GM12878 (cell line): ENCODE measurements at regions not wholly inside any gene's neighbourhood (a gene's known extent, or its start where the extent isn't known, plus 50 kb on each side); places are given as distances from the start of the nearest gene placed in this dataset.

Source experiments
- ATAC-seq: fragments of 200-7000 bp; cut with Tn5 transposase; 3 replicates; pipeline ENCODE4 v1.9.1; 2020; ENCODE audit warnings: mild to moderate bottlenecking, moderate library complexity
- BruUV-seq: library from RNA; stranded (reverse); fragments of 400-500 nt; replicated peaks from 2 replicates; lab custom pipeline; 2021; lab: Mats Ljungman, UMichigan
- CTCF ChIA-PET: fragments of 300-600 bp; sonication (Branson Sonifier 250); formaldehyde crosslinking; extraction: SDS; loops from one replicate; lab custom pipeline; 2021; ENCODE audit warnings: inconsistent platforms; lab: Yijun Ruan, JAX
- POLR2A ChIA-PET: fragments of 350-600 bp; formaldehyde crosslinking; extraction: SDS; loops from one replicate; lab custom pipeline; 2021; ENCODE audit warnings: inconsistent platforms; lab: Charles Lee
- RAD21 ChIA-PET: fragments of 300-600 bp; sonication (Branson Sonifier 250); formaldehyde crosslinking; loops from one replicate; lab custom pipeline; 2023; ENCODE audit warnings: antibody characterized with exemption; ENCODE audit not compliant: unreplicated experiment; lab: Charles Lee
- SMC1A ChIA-PET: fragments of 300-600 bp; sonication (Branson Sonifier 250); formaldehyde crosslinking; loops from one replicate; lab custom pipeline; 2023; ENCODE audit not compliant: unreplicated experiment, uncharacterized antibody; lab: Charles Lee
- DNase-seq: peaks from one replicate; pipeline ENCODE4 v3.0.0-alpha.2; 2011; ENCODE audit warnings: low read depth, low spot score
- FAIRE-seq: peaks from 3 replicates; lab custom pipeline; 2011; peaks lifted over from hg19 to GRCh38; lab: Jason Lieb, UNC
- H2AFZ ChIP-seq: 2 replicates; pipeline ENCODE4 v1.6.0; 2011; ENCODE audit warnings: low read depth, low read length, control low read depth; ENCODE audit not compliant: control insufficient read depth
- H3K27ac ChIP-seq: 2 replicates; pipeline ENCODE4 v1.5.1; 2011; ENCODE audit warnings: control low read depth; ENCODE audit not compliant: control insufficient read depth, insufficient read depth
- H3K27me3 ChIP-seq, 2 experiments: replicated peaks in 1 of 2; 2 replicates each; pipeline versions ENCODE4 v1.6.0 to v1.6.1; 2011; ENCODE audit warnings: low read length in 1 of 2; ENCODE audit not compliant: control insufficient read depth in 2 of 2, insufficient read depth in 2 of 2
- H3K36me3 ChIP-seq, 2 experiments: 2 replicates each; pipeline ENCODE4 v1.5.1; 2011; ENCODE audit warnings: low read length in 1 of 2; ENCODE audit not compliant: control insufficient read depth in 2 of 2, insufficient read depth in 2 of 2
- H3K4me1 ChIP-seq: 2 replicates; pipeline ENCODE4 v1.6.1; 2011; ENCODE audit warnings: mild to moderate bottlenecking, low read length, moderate library complexity, mixed read lengths; ENCODE audit not compliant: control insufficient read depth, insufficient read depth
- H3K4me2 ChIP-seq: 2 replicates; pipeline ENCODE4 v1.6.0; 2011; ENCODE audit warnings: control low read depth; ENCODE audit not compliant: control insufficient read depth, insufficient read depth
- H3K4me3 ChIP-seq: fragments of 200-600 bp; sonication (generic); 2 replicates; pipeline ENCODE4 v1.5.1; 2016
- H3K79me2 ChIP-seq: 2 replicates; pipeline ENCODE4 v1.6.0; 2011; ENCODE audit warnings: low read length; ENCODE audit not compliant: control insufficient read depth, insufficient read depth
- H3K9ac ChIP-seq: 2 replicates; pipeline ENCODE4 v1.8.0; 2011; ENCODE audit warnings: low read length, control low read depth, mixed read lengths; ENCODE audit not compliant: control insufficient read depth, insufficient read depth
- H3K9me3 ChIP-seq: replicated peaks from 3 replicates; pipeline ENCODE4 v1.5.1; 2011; ENCODE audit warnings: mild to moderate bottlenecking, low read length; ENCODE audit not compliant: control insufficient read depth, insufficient read depth
- H4K20me1 ChIP-seq: 2 replicates; pipeline ENCODE4 v1.6.0; 2011; ENCODE audit not compliant: control insufficient read depth, insufficient read depth
- BRCA1 ChIP-seq: IDR thresholded peaks from 2 replicates; pipeline ENCODE4 v1.6.1; 2011; ENCODE audit warnings: low read depth, low read length, improper control_type of control experiment
- ETV6 ChIP-seq, 2 experiments: fragments of 450-650 bp in 1 of 2; IDR thresholded peaks in 1 of 2; conservative IDR thresholded peaks in 1 of 2; 2 replicates each; pipeline ENCODE4 v1.6.1; 2014; ENCODE audit warnings: antibody characterized with exemption in 1 of 2, borderline replicate concordance in 1 of 2, low read depth in 1 of 2, mild to moderate bottlenecking in 1 of 2, moderate library complexity in 1 of 2
- EZH2 ChIP-seq: IDR thresholded peaks from 2 replicates; pipeline ENCODE4 v1.6.1; 2012; ENCODE audit warnings: low read depth, mild to moderate bottlenecking, control low read depth, inconsistent platforms, low read length, borderline replicate concordance; ENCODE audit not compliant: control insufficient read depth
- FOXM1 ChIP-seq: IDR thresholded peaks from 2 replicates; pipeline ENCODE4 v1.6.1; 2012; ENCODE audit warnings: low read depth, mild to moderate bottlenecking, inconsistent platforms, low read length, moderate library complexity
- LARP7 ChIP-seq: fragments of 450-650 bp; IDR thresholded peaks from 2 replicates; pipeline ENCODE4 v1.6.1; 2017; ENCODE audit warnings: mild to moderate bottlenecking
- MEF2A ChIP-seq: IDR thresholded peaks from 2 replicates; pipeline ENCODE4 v1.6.1; 2011; ENCODE audit warnings: low read depth, mild to moderate bottlenecking, low read length, moderate library complexity; ENCODE audit not compliant: insufficient read depth
- MTA3 ChIP-seq: IDR thresholded peaks from 2 replicates; pipeline ENCODE4 v1.6.1; 2012; ENCODE audit warnings: low read length, inconsistent platforms, borderline replicate concordance
- NR2C2 ChIP-seq: IDR thresholded peaks from 2 replicates; pipeline ENCODE4 v1.6.1; 2011; ENCODE audit warnings: borderline replicate concordance, low read depth; ENCODE audit not compliant: control insufficient read depth, insufficient read length
- NR2F1 ChIP-seq: fragments of 450-650 bp; conservative IDR thresholded peaks from 2 replicates; pipeline ENCODE4 v1.6.1; 2017; ENCODE audit warnings: mild to moderate bottlenecking
- RFX5 ChIP-seq: IDR thresholded peaks from 2 replicates; pipeline ENCODE4 v1.6.1; 2011; ENCODE audit warnings: low read depth, low read length, improper control_type of control experiment
- TAF1 ChIP-seq: IDR thresholded peaks from 2 replicates; pipeline ENCODE4 v1.6.1; 2011; ENCODE audit warnings: mild to moderate bottlenecking, low read depth, low read length, borderline replicate concordance
- TCF3 ChIP-seq: IDR thresholded peaks from 2 replicates; pipeline ENCODE4 v1.6.1; 2012; ENCODE audit warnings: low read depth, mild to moderate bottlenecking, low read length, borderline replicate concordance; ENCODE audit not compliant: insufficient read depth
- WRNIP1 ChIP-seq: IDR thresholded peaks from 2 replicates; pipeline ENCODE4 v1.6.1; 2011; ENCODE audit warnings: low read depth, low read length, improper control_type of control experiment, borderline replicate concordance
- YBX1 ChIP-seq: fragments of 450-650 bp; IDR thresholded peaks from 2 replicates; pipeline ENCODE4 v1.6.1; 2016; ENCODE audit warnings: antibody characterized with exemption
- WGBS: methylation state at CpG from one replicate; pipeline ENCODE4 v1.1.6; 2016; ENCODE audit warnings: low lambda C conversion rate; ENCODE audit not compliant: insufficient replicate concordance, insufficient coverage; ENCODE audit errors: missing lambda C conversion rate; 5-methylcytosine and 5-hydroxymethylcytosine counted together
- in situ Hi-C: fragments of 300-500 bp; cut with MboI; formaldehyde crosslinking; loops from 9 replicates; pipeline ENCODE4 v1.14.3; 2018; ENCODE audit warnings: mixed read lengths
- intact Hi-C: fragments of 100-400 bp; cut with micrococcal nuclease; formaldehyde crosslinking; loops from one replicate; pipeline ENCODE4 v1.14.2; 2022; ENCODE audit not compliant: unreplicated experiment
- TF ChIP-seq, protein P1 (sequence below): fragments of 450-650 bp; IDR thresholded peaks from 2 replicates; pipeline ENCODE4 v1.6.1; 2016; ENCODE audit warnings: mild to moderate bottlenecking, moderate library complexity, borderline replicate concordance
- TF ChIP-seq, protein P2 (sequence below): IDR thresholded peaks from 2 replicates; pipeline ENCODE4 v1.6.1; 2011; ENCODE audit warnings: borderline replicate concordance, low read depth, mild to moderate bottlenecking, moderate library complexity, low read length; ENCODE audit not compliant: insufficient read depth, poor library complexity, severe bottlenecking
- TF ChIP-seq, protein P3 (sequence below): fragments of 450-650 bp; conservative IDR thresholded peaks from 2 replicates; pipeline ENCODE4 v1.6.1; 2017; ENCODE audit warnings: mild to moderate bottlenecking, moderate library complexity

DNA sequence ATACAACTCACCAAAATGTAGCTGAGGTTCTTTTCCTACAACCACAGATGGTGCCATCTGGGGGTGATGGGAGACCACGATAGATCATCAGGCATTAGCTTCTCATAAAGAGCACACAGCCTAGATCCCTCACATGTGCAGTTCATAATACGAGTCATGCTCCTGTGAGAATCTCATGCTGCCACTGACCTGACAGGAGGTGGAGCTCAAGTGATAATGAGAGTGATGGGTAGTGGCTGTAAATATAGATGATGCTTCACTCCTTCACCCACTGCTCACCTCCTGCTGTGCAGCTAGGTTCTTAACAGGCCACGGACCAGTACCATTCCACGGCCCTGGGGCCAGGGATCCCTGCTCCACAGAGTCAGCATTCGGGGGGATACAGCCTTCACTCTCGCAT is 943.8 kb downstream of the NLGN4Y start (continued):
- no peak for TF ChIP-seq NR2C2
- TF ChIP-seq, protein P1, sequence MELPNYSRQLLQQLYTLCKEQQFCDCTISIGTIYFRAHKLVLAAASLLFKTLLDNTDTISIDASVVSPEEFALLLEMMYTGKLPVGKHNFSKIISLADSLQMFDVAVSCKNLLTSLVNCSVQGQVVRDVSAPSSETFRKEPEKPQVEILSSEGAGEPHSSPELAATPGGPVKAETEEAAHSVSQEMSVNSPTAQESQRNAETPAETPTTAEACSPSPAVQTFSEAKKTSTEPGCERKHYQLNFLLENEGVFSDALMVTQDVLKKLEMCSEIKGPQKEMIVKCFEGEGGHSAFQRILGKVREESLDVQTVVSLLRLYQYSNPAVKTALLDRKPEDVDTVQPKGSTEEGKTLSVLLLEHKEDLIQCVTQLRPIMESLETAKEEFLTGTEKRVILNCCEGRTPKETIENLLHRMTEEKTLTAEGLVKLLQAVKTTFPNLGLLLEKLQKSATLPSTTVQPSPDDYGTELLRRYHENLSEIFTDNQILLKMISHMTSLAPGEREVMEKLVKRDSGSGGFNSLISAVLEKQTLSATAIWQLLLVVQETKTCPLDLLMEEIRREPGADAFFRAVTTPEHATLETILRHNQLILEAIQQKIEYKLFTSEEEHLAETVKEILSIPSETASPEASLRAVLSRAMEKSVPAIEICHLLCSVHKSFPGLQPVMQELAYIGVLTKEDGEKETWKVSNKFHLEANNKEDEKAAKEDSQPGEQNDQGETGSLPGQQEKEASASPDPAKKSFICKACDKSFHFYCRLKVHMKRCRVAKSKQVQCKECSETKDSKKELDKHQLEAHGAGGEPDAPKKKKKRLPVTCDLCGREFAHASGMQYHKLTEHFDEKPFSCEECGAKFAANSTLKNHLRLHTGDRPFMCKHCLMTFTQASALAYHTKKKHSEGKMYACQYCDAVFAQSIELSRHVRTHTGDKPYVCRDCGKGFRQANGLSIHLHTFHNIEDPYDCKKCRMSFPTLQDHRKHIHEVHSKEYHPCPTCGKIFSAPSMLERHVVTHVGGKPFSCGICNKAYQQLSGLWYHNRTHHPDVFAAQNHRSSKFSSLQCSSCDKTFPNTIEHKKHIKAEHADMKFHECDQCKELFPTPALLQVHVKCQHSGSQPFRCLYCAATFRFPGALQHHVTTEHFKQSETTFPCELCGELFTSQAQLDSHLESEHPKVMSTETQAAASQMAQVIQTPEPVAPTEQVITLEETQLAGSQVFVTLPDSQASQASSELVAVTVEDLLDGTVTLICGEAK, result no peak
- TF ChIP-seq TCF3, result no peak
- TF ChIP-seq, protein P2, sequence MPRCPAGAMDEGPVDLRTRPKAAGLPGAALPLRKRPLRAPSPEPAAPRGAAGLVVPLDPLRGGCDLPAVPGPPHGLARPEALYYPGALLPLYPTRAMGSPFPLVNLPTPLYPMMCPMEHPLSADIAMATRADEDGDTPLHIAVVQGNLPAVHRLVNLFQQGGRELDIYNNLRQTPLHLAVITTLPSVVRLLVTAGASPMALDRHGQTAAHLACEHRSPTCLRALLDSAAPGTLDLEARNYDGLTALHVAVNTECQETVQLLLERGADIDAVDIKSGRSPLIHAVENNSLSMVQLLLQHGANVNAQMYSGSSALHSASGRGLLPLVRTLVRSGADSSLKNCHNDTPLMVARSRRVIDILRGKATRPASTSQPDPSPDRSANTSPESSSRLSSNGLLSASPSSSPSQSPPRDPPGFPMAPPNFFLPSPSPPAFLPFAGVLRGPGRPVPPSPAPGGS, result no peak

DNA sequence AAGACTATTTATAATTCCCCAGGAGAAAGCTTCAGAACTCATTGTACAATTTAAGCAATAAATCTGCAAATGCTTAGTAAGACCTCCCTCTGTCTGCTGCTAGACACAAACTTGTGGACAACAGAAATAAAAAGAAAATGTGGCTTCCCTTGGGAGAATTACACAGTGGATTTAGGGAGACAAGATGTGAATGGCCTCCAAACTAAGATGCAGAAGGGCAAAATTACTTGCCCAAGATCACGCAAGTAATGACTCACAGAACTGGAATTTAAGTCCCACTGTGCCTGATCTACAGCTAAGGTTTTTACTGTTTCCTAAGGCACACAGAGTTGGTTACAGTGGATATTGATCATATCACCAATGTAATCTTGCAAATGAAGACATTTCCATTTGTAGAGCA is 947.0 kb downstream of the NLGN4Y start:
- ChIA-PET RAD21 (no interaction called here), CTCF (no interaction called here), POLR2A (no interaction called here), SMC1A (no interaction called here)
- Histone ChIP-seq H3K4me1 (no peaks in the 10 kb centered on the region), H3K9me3 (no peaks in the 10 kb centered on the region), H3K36me3 (no peaks in the 10 kb centered on the region), H3K4me2 (no peak overlapping the region), H3K27me3 (no peaks in the 10 kb centered on the region), H3K4me3 (no peak overlapping the region), H2AFZ (no peak overlapping the region), H3K27ac (no peak overlapping the region), H4K20me1 (no peaks in the 10 kb centered on the region), H3K9ac (no peak overlapping the region), H3K79me2 (no peaks in the 10 kb centered on the region)
- BruUV-seq, result no TSS peak
- intact Hi-C loops (no loop called here), in situ Hi-C loops (no loop called here)
- WGBS, result no CpG with 5 or more reads among the region's 1 CpG
- FAIRE-seq, result no peak
- no peak for ATAC-seq
- no peak for DNase-seq
- no peak for TF ChIP-seq MEF2A
- TF ChIP-seq, protein P3, sequence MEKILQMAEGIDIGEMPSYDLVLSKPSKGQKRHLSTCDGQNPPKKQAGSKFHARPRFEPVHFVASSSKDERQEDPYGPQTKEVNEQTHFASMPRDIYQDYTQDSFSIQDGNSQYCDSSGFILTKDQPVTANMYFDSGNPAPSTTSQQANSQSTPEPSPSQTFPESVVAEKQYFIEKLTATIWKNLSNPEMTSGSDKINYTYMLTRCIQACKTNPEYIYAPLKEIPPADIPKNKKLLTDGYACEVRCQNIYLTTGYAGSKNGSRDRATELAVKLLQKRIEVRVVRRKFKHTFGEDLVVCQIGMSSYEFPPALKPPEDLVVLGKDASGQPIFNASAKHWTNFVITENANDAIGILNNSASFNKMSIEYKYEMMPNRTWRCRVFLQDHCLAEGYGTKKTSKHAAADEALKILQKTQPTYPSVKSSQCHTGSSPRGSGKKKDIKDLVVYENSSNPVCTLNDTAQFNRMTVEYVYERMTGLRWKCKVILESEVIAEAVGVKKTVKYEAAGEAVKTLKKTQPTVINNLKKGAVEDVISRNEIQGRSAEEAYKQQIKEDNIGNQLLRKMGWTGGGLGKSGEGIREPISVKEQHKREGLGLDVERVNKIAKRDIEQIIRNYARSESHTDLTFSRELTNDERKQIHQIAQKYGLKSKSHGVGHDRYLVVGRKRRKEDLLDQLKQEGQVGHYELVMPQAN, result no peak
- TF ChIP-seq WRNIP1, result no peak
- no peak for TF ChIP-seq EZH2
- TF ChIP-seq BRCA1, result no peak
- TF ChIP-seq LARP7, result no peak
- no peak for TF ChIP-seq ETV6 (conservative IDR thresholded peaks at IDR 0.05 in 1 of 2, IDR thresholded peaks at IDR 0.05 in 1 of 2; ENCODE audit: borderline replicate concordance in 1 of 2, low read depth in 1 of 2)
- no peak for TF ChIP-seq TCF3
- no peak for TF ChIP-seq FOXM1
- no peak for TF ChIP-seq TAF1
- TF ChIP-seq YBX1, result no peak
- no peak for TF ChIP-seq RFX5
- no peak for TF ChIP-seq NR2F1
- no peak for TF ChIP-seq MTA3
